ENCODE measurements at regions not wholly inside any gene's neighbourhood (a gene's known extent, or its start where the extent isn't known, plus 50 kb on each side); places are given as distances from the start of the nearest gene placed in this dataset.

DNA sequence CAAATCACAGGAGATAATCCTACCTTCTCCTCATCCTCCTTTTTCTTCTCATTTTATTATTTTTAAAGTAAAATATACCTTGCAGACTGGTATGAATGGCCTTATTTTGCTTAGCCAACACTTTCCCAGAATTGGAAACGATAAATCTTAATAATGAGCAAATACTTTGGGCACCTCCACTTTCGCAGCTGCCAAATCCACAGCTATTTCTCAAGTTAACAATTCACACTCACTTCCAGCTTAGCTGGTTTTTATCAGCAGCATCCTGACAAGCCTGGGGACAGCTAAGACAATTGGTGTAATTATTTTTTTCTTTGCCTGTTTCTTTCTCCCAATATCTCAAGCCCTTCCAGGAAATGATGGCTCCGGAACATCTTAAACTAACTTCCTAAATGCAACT lies 867.5 kb upstream of the TMEM132C start:
- Histone ChIP-seq H3K9ac (replicated peaks; ENCODE audit: extremely low read depth, insufficient read depth, low read length) (no peak overlapping the region), H3K27me3 (ENCODE audit: control insufficient read depth in 2 of 2, insufficient read depth in 2 of 2, low read length in 2 of 2) (no peaks in the 10 kb centered on the region), H3K9me3 (replicated peaks; ENCODE audit: control insufficient read depth, insufficient read depth, low read length) (peaks cover 1% of the 10 kb centered on the region), H3K27ac (ENCODE audit: insufficient read depth, low read depth, low read length) (no peak overlapping the region), H3K4me3 (replicated peaks in 1 of 3; ENCODE audit: insufficient read depth in 1 of 3, low read depth in 1 of 3, low read length in 3 of 3) (no peak overlapping the region), H3K9me1 (replicated peaks; ENCODE audit: control insufficient read depth, extremely low read depth, insufficient read depth, low read length) (no peaks in the 10 kb centered on the region), H4K20me1 (replicated peaks; ENCODE audit: control insufficient read depth, extremely low read depth, insufficient read depth, low read length) (no peaks in the 10 kb centered on the region), H3K4me1 (ENCODE audit: control insufficient read depth, extremely low read depth, insufficient read depth, low read length) (no peaks in the 10 kb centered on the region), H3K79me2 (ENCODE audit: control insufficient read depth, insufficient read depth, low read length) (no peaks in the 10 kb centered on the region), H2AFZ (ENCODE audit: low read depth, low read length) (no peak overlapping the region), H3K36me3 (ENCODE audit: control insufficient read depth in 2 of 2, extremely low read depth in 1 of 2, insufficient read depth in 2 of 2, low read length in 2 of 2) (no peaks in the 10 kb centered on the region), H3K4me2 (ENCODE audit: insufficient read depth, low read length) (no peak overlapping the region)
- dilution Hi-C loops (cut with MboI; ENCODE audit: extremely low pct_ligation_motif_present, low sequenced_read_pairs): no loop called here
- POLR2A ChIA-PET: no interaction called here
- no peak for DNase-seq (ENCODE audit: low read depth, low spot score)
- TF ChIP-seq MYC (IDR thresholded peaks at IDR 0.05; ENCODE audit: low read depth, low read length): no peak
- TF ChIP-seq, protein P1, sequence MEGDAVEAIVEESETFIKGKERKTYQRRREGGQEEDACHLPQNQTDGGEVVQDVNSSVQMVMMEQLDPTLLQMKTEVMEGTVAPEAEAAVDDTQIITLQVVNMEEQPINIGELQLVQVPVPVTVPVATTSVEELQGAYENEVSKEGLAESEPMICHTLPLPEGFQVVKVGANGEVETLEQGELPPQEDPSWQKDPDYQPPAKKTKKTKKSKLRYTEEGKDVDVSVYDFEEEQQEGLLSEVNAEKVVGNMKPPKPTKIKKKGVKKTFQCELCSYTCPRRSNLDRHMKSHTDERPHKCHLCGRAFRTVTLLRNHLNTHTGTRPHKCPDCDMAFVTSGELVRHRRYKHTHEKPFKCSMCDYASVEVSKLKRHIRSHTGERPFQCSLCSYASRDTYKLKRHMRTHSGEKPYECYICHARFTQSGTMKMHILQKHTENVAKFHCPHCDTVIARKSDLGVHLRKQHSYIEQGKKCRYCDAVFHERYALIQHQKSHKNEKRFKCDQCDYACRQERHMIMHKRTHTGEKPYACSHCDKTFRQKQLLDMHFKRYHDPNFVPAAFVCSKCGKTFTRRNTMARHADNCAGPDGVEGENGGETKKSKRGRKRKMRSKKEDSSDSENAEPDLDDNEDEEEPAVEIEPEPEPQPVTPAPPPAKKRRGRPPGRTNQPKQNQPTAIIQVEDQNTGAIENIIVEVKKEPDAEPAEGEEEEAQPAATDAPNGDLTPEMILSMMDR (IDR thresholded peaks at IDR 0.05; ENCODE audit: extremely low read depth in 1 of 2, insufficient read depth in 1 of 2, low read depth in 1 of 2, low read length in 2 of 2): no peak
- TF ChIP-seq POLR2A (IDR thresholded peaks at IDR 0.05; ENCODE audit: low read depth, low read length): no peak
- TF ChIP-seq JUN (IDR thresholded peaks at IDR 0.05; ENCODE audit: borderline replicate concordance, insufficient read depth, insufficient read length, low read depth): no peak
- TF ChIP-seq FOS (IDR thresholded peaks at IDR 0.05; ENCODE audit: borderline replicate concordance, insufficient read depth, low read length): no peak
- TF ChIP-seq POLR2AphosphoS5 (IDR thresholded peaks at IDR 0.05; ENCODE audit: insufficient read depth, low read depth, low read length): no peak
- no peak for TF ChIP-seq EZH2 (IDR thresholded peaks at IDR 0.05; ENCODE audit: borderline replicate concordance, low read depth, low read length, severe bottlenecking)
- TF ChIP-seq GATA2 (IDR thresholded peaks at IDR 0.05; ENCODE audit: insufficient read depth, insufficient read length, low read depth, low read length): no peak
- TF ChIP-seq, protein P2, sequence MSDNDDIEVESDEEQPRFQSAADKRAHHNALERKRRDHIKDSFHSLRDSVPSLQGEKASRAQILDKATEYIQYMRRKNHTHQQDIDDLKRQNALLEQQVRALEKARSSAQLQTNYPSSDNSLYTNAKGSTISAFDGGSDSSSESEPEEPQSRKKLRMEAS (IDR thresholded peaks at IDR 0.05; ENCODE audit: insufficient read depth, insufficient read length): no peak
- no TSS peak for BruUV-seq (replicated peaks)
- no peak for FAIRE-seq
- CTCF ChIA-PET: no interaction called here
- intact Hi-C loops (cut with micrococcal nuclease): no loop called here

Measured in endothelial cell of umbilical vein (primary cell).